ENCODE measurements at regions not wholly inside any gene's neighbourhood (a gene's known extent, or its start where the extent isn't known, plus 50 kb on each side); places are given as distances from the start of the nearest gene placed in this dataset.

DNA sequence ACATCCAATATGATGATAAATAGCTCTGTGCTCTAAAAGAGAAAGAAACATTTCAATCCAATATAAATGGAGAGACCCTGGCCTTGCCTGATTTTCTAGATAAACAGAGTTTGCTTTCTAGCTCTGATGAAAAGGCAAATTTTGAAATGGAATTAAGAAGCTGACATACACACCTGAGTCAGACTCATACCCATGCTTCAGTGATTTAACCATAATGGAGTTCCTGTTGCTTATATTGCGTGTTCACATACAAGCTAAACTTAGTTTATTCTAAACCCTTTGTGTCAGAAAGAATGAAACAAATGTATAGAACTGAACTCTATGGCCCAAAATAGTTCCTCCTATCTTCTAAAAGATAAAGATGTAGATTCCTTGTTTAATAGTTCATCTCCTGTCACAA, 760.8 kb upstream of the ARPP21 start:
- no peaks in the 10 kb centered on the region for H3K4me1 Mint-ChIP-seq
- ChIA-PET POLR2A (ENCODE audit: partially characterized antibody) (no interaction called here), CTCF (ENCODE audit: partially characterized antibody) (no interaction called here)
- intact Hi-C loops (cut with micrococcal nuclease): no loop called here
- DNase-seq: no peak
- H3K4me1 ChIP-seq (ENCODE audit: insufficient read depth, low read length): no peaks in the 10 kb centered on the region
- H3K9me3 Mint-ChIP-seq: peaks cover 0 to 3% (median 0%) of the 10 kb centered on the region in 8 donors
- no peak overlapping the region for H3K27ac Mint-ChIP-seq
- no peaks in the 10 kb centered on the region for H3K27me3 ChIP-seq (ENCODE audit: insufficient read depth, low read length)
- H3K4me3 ChIP-seq (ENCODE audit: low read length in 2 of 2): no peak overlapping the region
- H3K27ac ChIP-seq (ENCODE audit: low read depth, low read length): no peak overlapping the region
- H3K4me3 Mint-ChIP-seq: no peak overlapping the region
- no peaks in the 10 kb centered on the region for H3K9me3 ChIP-seq (ENCODE audit: control insufficient read depth in 1 of 2, low read length in 2 of 2)
- no peaks in the 10 kb centered on the region for H3K36me3 ChIP-seq (ENCODE audit: insufficient read depth, low read length)
- H3K27me3 Mint-ChIP-seq: no peaks in the 10 kb centered on the region
- no peaks in the 10 kb centered on the region for H3K36me3 Mint-ChIP-seq

DNA sequence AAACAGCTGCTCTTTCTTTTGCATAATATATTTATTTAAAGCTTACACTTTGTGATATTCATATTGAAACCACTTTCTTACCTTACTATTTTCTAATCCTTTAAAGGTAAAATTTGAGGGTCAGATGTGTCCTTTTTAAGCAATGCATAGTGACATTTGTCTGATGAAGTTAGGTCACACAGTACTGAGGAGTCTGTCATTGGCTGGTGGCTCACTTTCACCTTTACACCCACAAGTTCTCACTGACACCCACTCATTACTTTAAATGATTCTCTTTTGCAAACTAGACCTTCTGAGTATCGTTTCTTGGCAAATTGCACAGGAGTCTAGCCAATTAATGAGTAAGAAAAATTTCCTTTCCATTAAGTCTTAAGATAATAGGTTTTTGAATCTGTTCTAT, 758.3 kb upstream of the ARPP21 start:
- Mint-ChIP-seq H3K27ac (no peak overlapping the region), H3K4me1 (no peaks in the 10 kb centered on the region), H3K36me3 (no peaks in the 10 kb centered on the region), H3K9me3 (peaks cover 0 to 3% (median 0%) of the 10 kb centered on the region in 8 donors), H3K4me3 (no peak overlapping the region), H3K27me3 (no peaks in the 10 kb centered on the region)
- intact Hi-C loops (cut with micrococcal nuclease): no loop called here
- H3K27me3 ChIP-seq (ENCODE audit: insufficient read depth, low read length): no peaks in the 10 kb centered on the region
- H3K4me1 ChIP-seq (ENCODE audit: insufficient read depth, low read length): no peaks in the 10 kb centered on the region
- no peaks in the 10 kb centered on the region for H3K9me3 ChIP-seq (ENCODE audit: control insufficient read depth in 1 of 2, low read length in 2 of 2)
- H3K27ac ChIP-seq (ENCODE audit: low read depth, low read length): no peak overlapping the region
- no peak overlapping the region for H3K4me3 ChIP-seq (ENCODE audit: low read length in 2 of 2)
- no peak for DNase-seq
- no peaks in the 10 kb centered on the region for H3K36me3 ChIP-seq (ENCODE audit: insufficient read depth, low read length)
- ChIA-PET CTCF (ENCODE audit: partially characterized antibody) (no interaction called here), POLR2A (ENCODE audit: partially characterized antibody) (no interaction called here)

DNA sequence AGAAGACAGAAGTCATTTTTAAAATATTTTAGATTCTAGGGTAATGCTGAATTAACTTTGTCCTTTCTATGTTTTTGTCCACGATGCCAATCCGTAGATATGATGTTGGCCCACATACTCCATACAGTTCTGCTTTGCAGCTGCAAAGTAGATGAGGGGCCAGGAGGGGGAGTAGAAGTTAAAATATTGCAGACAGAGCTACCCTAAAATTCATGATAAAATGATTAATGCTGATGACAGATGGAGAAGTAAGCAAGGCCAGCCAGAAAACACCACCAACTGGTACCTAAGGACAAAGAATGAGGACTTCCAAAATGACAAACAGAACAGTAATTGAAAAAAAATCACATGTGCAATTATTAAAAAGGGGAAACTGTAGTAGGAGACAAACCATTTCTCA, 756.6 kb upstream of the ARPP21 start:
- POLR2A ChIA-PET (ENCODE audit: partially characterized antibody): no interaction called here
- H3K27me3 ChIP-seq (ENCODE audit: insufficient read depth, low read length): no peaks in the 10 kb centered on the region
- H3K27me3 Mint-ChIP-seq: no peaks in the 10 kb centered on the region
- intact Hi-C loops (cut with micrococcal nuclease): no loop called here
- no peak overlapping the region for H3K4me3 ChIP-seq (ENCODE audit: low read length in 2 of 2)
- no peak overlapping the region for H3K4me3 Mint-ChIP-seq
- no peak for DNase-seq
- H3K36me3 ChIP-seq (ENCODE audit: insufficient read depth, low read length): no peaks in the 10 kb centered on the region
- H3K36me3 Mint-ChIP-seq: no peaks in the 10 kb centered on the region
- no peaks in the 10 kb centered on the region for H3K4me1 Mint-ChIP-seq
- H3K9me3 ChIP-seq (ENCODE audit: control insufficient read depth in 1 of 2, low read length in 2 of 2): no peaks in the 10 kb centered on the region
- H3K27ac Mint-ChIP-seq: no peak overlapping the region
- no peaks in the 10 kb centered on the region for H3K4me1 ChIP-seq (ENCODE audit: insufficient read depth, low read length)
- H3K9me3 Mint-ChIP-seq: peaks cover 0 to 5% (median 0%) of the 10 kb centered on the region in 8 donors
- CTCF ChIA-PET (ENCODE audit: partially characterized antibody): no interaction called here
- H3K27ac ChIP-seq (ENCODE audit: low read depth, low read length): no peak overlapping the region

DNA sequence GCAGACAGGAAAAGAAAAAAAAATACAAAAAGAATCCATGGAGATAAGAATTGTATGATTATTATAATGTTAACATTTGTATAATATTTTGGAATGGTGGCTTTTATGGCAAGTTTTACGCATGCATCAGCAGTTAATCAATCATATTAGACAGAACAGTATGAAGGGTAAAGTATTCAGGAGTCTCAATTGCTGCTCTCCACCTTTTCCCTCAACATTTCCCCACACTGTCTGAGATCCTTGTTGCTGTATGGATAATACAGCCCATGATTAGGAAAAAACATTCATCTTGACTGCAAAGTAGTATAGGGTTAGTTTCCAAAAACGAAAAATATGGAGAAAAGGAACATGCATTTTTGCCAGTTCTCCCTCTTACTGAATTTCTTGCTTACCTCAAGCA, 755.3 kb upstream of the ARPP21 start:
- DNase-seq: no peak
- H3K9me3 Mint-ChIP-seq: peaks cover 0 to 5% (median 0%) of the 10 kb centered on the region in 8 donors
- no peaks in the 10 kb centered on the region for H3K4me1 Mint-ChIP-seq
- no peak overlapping the region for H3K4me3 ChIP-seq (ENCODE audit: low read length in 2 of 2)
- no peak overlapping the region for H3K27ac Mint-ChIP-seq
- H3K27ac ChIP-seq (ENCODE audit: low read depth, low read length): no peak overlapping the region
- POLR2A ChIA-PET (ENCODE audit: partially characterized antibody): no interaction called here
- H3K4me1 ChIP-seq (ENCODE audit: insufficient read depth, low read length): no peaks in the 10 kb centered on the region
- no peaks in the 10 kb centered on the region for H3K36me3 Mint-ChIP-seq
- CTCF ChIA-PET (ENCODE audit: partially characterized antibody): no interaction called here
- H3K36me3 ChIP-seq (ENCODE audit: insufficient read depth, low read length): no peaks in the 10 kb centered on the region
- no peaks in the 10 kb centered on the region for H3K9me3 ChIP-seq (ENCODE audit: control insufficient read depth in 1 of 2, low read length in 2 of 2)
- H3K27me3 ChIP-seq (ENCODE audit: insufficient read depth, low read length): no peaks in the 10 kb centered on the region
- no peaks in the 10 kb centered on the region for H3K27me3 Mint-ChIP-seq
- intact Hi-C loops (cut with micrococcal nuclease): no loop called here
- no peak overlapping the region for H3K4me3 Mint-ChIP-seq

DNA sequence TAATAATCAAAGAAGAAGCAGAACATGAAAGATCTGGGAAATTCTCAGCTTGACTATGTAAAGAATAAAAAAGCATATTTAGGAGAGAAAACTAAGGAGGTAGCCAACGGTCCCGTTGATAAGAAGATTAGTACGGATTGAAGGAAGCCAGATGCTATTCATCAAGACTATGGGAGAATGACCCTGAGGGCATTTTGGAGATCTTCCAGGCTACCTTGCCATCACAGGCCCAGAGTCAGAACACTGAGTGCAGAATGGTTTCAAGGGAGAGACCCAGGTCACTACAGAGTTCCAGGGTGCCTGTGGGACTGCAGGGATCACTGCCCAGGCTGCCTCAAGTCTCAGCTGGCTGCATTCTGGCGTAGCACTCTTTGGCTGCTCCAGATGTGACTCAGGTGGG, 752.9 kb upstream of the ARPP21 start:
- CTCF ChIA-PET (ENCODE audit: partially characterized antibody): no interaction called here
- H3K9me3 ChIP-seq (ENCODE audit: control insufficient read depth in 1 of 2, low read length in 2 of 2): no peaks in the 10 kb centered on the region
- H3K36me3 Mint-ChIP-seq: no peaks in the 10 kb centered on the region
- no peaks in the 10 kb centered on the region for H3K27me3 Mint-ChIP-seq
- no peaks in the 10 kb centered on the region for H3K4me1 ChIP-seq (ENCODE audit: insufficient read depth, low read length)
- no peaks in the 10 kb centered on the region for H3K27me3 ChIP-seq (ENCODE audit: insufficient read depth, low read length)
- POLR2A ChIA-PET (ENCODE audit: partially characterized antibody): no interaction called here
- no peak overlapping the region for H3K4me3 ChIP-seq (ENCODE audit: low read length in 2 of 2)
- no peak overlapping the region for H3K4me3 Mint-ChIP-seq
- H3K9me3 Mint-ChIP-seq: peaks cover 0 to 8% (median 1%) of the 10 kb centered on the region in 8 donors
- intact Hi-C loops (cut with micrococcal nuclease): no loop called here
- H3K4me1 Mint-ChIP-seq: no peaks in the 10 kb centered on the region
- no peak overlapping the region for H3K27ac Mint-ChIP-seq
- no peak overlapping the region for H3K27ac ChIP-seq (ENCODE audit: low read depth, low read length)
- no peak for DNase-seq
- no peaks in the 10 kb centered on the region for H3K36me3 ChIP-seq (ENCODE audit: insufficient read depth, low read length)

DNA sequence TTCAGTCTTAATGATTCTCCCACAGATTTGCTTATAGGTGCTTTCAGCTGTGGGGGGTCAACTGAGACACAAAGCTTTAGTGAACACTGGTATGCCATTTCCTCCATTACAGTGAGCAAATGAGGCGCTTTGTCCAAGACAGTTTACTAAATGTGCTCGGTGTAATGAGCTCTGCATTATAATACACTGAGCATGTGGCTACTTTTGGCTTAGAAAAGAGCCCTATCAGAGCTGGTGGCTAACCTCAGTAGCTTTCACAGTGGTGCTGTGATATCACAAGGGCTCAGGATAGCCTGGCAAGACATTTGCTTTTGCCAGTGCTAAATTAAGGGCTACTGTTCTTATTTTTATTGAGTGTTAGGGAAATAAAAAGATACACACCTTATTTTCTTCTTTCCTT, 749.7 kb upstream of the ARPP21 start:
- POLR2A ChIA-PET (ENCODE audit: partially characterized antibody): no interaction called here
- Histone ChIP-seq H3K4me1 (ENCODE audit: insufficient read depth, low read length) (no peaks in the 10 kb centered on the region), H3K36me3 (ENCODE audit: insufficient read depth, low read length) (no peaks in the 10 kb centered on the region), H3K27me3 (ENCODE audit: insufficient read depth, low read length) (no peaks in the 10 kb centered on the region), H3K27ac (ENCODE audit: low read depth, low read length) (no peak overlapping the region), H3K4me3 (ENCODE audit: low read length in 2 of 2) (no peak overlapping the region), H3K9me3 (ENCODE audit: control insufficient read depth in 1 of 2, low read length in 2 of 2) (no peaks in the 10 kb centered on the region)
- Mint-ChIP-seq H3K27me3 (no peaks in the 10 kb centered on the region), H3K9me3 (peaks cover 0 to 8% (median 1%) of the 10 kb centered on the region in 8 donors), H3K36me3 (no peaks in the 10 kb centered on the region), H3K4me3 (no peak overlapping the region), H3K4me1 (no peaks in the 10 kb centered on the region), H3K27ac (no peak overlapping the region)
- CTCF ChIA-PET (ENCODE audit: partially characterized antibody): no interaction called here
- intact Hi-C loops (cut with micrococcal nuclease): no loop called here
- no peak for DNase-seq

DNA sequence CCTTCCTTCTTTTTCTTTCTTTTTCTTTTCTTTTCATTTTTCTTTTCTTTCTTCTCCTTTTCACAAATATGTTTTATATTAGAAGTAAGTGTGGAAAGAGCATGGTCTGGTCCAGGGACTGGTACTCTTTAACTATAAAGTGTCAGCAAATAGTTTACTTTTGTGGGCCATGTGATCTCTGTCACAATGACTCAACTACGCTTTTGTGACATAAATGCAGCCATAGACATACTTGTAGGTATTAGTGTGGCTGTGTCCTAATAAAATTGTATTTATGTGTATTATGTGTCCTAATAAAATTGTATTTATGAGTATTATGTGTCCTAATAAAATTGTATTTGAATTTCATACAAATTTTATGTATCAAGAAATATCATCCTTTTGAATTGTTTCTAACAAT, 749.1 kb upstream of the ARPP21 start:
- no peak for DNase-seq
- no peaks in the 10 kb centered on the region for H3K4me1 Mint-ChIP-seq

DNA sequence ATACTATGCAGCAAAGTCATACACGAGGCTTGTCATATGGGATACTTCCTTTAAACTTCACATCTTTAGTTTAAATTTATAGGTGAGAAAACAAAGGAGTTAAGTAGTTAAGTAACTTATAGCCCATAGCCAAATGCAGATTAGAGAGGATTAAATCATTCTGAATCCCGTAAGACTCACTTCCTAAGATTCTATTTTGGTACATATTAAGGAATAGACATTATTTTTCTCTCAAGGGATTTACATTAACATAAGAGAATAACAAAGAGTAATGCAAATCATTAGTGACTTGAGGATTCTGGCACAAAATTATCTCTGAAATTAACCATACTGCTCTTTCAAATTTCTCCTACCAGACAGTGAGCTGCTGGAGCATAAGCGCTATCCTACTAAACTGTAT, 747.4 kb upstream of the ARPP21 start:
- Histone ChIP-seq H3K4me3 (ENCODE audit: low read length in 2 of 2) (no peak overlapping the region), H3K9me3 (ENCODE audit: control insufficient read depth in 1 of 2, low read length in 2 of 2) (no peaks in the 10 kb centered on the region), H3K27ac (ENCODE audit: low read depth, low read length) (no peak overlapping the region), H3K36me3 (ENCODE audit: insufficient read depth, low read length) (no peaks in the 10 kb centered on the region), H3K4me1 (ENCODE audit: insufficient read depth, low read length) (no peaks in the 10 kb centered on the region), H3K27me3 (ENCODE audit: insufficient read depth, low read length) (no peaks in the 10 kb centered on the region)
- CTCF ChIA-PET (ENCODE audit: partially characterized antibody): no interaction called here
- peaks cover 0 to 8% (median 3%) of the 10 kb centered on the region in 8 donors for H3K9me3 Mint-ChIP-seq
- H3K27ac Mint-ChIP-seq: no peak overlapping the region
- POLR2A ChIA-PET (ENCODE audit: partially characterized antibody): no interaction called here
- intact Hi-C loops (cut with micrococcal nuclease): no loop called here
- H3K4me3 Mint-ChIP-seq: no peak overlapping the region
- H3K4me1 Mint-ChIP-seq: no peaks in the 10 kb centered on the region
- no peaks in the 10 kb centered on the region for H3K27me3 Mint-ChIP-seq
- no peaks in the 10 kb centered on the region for H3K36me3 Mint-ChIP-seq
- DNase-seq: no peak

More for the DNA sequence above, 749.1 kb upstream of the ARPP21 start:
- Histone ChIP-seq H3K27me3 (ENCODE audit: insufficient read depth, low read length) (no peaks in the 10 kb centered on the region), H3K27ac (ENCODE audit: low read depth, low read length) (no peak overlapping the region), H3K4me1 (ENCODE audit: insufficient read depth, low read length) (no peaks in the 10 kb centered on the region), H3K36me3 (ENCODE audit: insufficient read depth, low read length) (no peaks in the 10 kb centered on the region), H3K4me3 (ENCODE audit: low read length in 2 of 2) (no peak overlapping the region), H3K9me3 (ENCODE audit: control insufficient read depth in 1 of 2, low read length in 2 of 2) (no peaks in the 10 kb centered on the region)
- no peaks in the 10 kb centered on the region for H3K36me3 Mint-ChIP-seq
- ChIA-PET CTCF (ENCODE audit: partially characterized antibody) (no interaction called here), POLR2A (ENCODE audit: partially characterized antibody) (no interaction called here)
- H3K4me3 Mint-ChIP-seq: no peak overlapping the region
- intact Hi-C loops (cut with micrococcal nuclease): no loop called here
- H3K9me3 Mint-ChIP-seq: peaks cover 0 to 8% (median 1%) of the 10 kb centered on the region in 8 donors
- no peaks in the 10 kb centered on the region for H3K27me3 Mint-ChIP-seq
- no peak overlapping the region for H3K27ac Mint-ChIP-seq
